Neuronal stem cell (in vitro differentiated cells): ENCODE measurements at regions not wholly inside any gene's neighbourhood (a gene's known extent, or its start where the extent isn't known, plus 50 kb on each side); places are given as distances from the start of the nearest gene placed in this dataset.

ENCODE experiments used
- DNase-seq: peaks from one replicate; pipeline ENCODE4 v3.0.0-alpha.2; 2013; ENCODE audit warnings: low spot score
- H2AFZ ChIP-seq: one replicate; pipeline ENCODE4 v1.6.1; 2013; ENCODE audit warnings: mild to moderate bottlenecking, low read length, inconsistent platforms
- H2AK5ac ChIP-seq: 2 replicates; pipeline ENCODE4 v1.6.1; 2013; ENCODE audit warnings: low read depth, mild to moderate bottlenecking, inconsistent platforms, low read length, moderate library complexity, mixed read lengths
- H2BK120ac ChIP-seq: 2 replicates; pipeline ENCODE4 v1.6.1; 2013; ENCODE audit warnings: low read depth, mild to moderate bottlenecking, inconsistent platforms, low read length, moderate library complexity, mixed read lengths
- H2BK12ac ChIP-seq: one replicate; pipeline ENCODE4 v1.6.1; 2013; ENCODE audit warnings: low read length, inconsistent platforms
- H2BK15ac ChIP-seq: 2 replicates; pipeline ENCODE4 v1.6.1; 2013; ENCODE audit warnings: mild to moderate bottlenecking, low read length, inconsistent platforms, mixed read lengths
- H2BK5ac ChIP-seq: one replicate; pipeline ENCODE4 v1.6.1; 2013; ENCODE audit warnings: inconsistent platforms, mild to moderate bottlenecking, low read length, moderate library complexity
- H3K14ac ChIP-seq: one replicate; pipeline ENCODE4 v1.6.1; 2013; ENCODE audit warnings: low read length, inconsistent platforms
- H3K18ac ChIP-seq: 2 replicates; pipeline ENCODE4 v1.6.1; 2013; ENCODE audit warnings: low read length, inconsistent platforms
- H3K23ac ChIP-seq: 2 replicates; pipeline ENCODE4 v1.6.1; 2013; ENCODE audit warnings: low read depth, mild to moderate bottlenecking, mixed read lengths, low read length, inconsistent platforms; ENCODE audit not compliant: poor library complexity
- H3K27ac ChIP-seq: replicated peaks from 3 replicates; pipeline ENCODE4 v1.5.1; 2013; ENCODE audit warnings: low read length, inconsistent platforms
- H3K27me3 ChIP-seq, 3 experiments: 2 replicates each; pipeline ENCODE4 v1.6.1; 2013; ENCODE audit warnings: low read length in 3 of 3, mild to moderate bottlenecking in 2 of 3, inconsistent platforms in 1 of 3, low read depth in 1 of 3, mixed read lengths in 1 of 3, moderate library complexity in 1 of 3; ENCODE audit not compliant: control insufficient read depth in 3 of 3, insufficient read depth in 3 of 3
- H3K36me3 ChIP-seq, 2 donors: replicated peaks in 1 of 2; 2 replicates each; pipeline ENCODE4 v1.6.1; 2013; ENCODE audit warnings: low read length in 2 of 2; ENCODE audit not compliant: control insufficient read depth in 2 of 2, insufficient read depth in 2 of 2
- H3K4ac ChIP-seq: 2 replicates; pipeline ENCODE4 v1.6.1; 2013; ENCODE audit warnings: inconsistent platforms, mild to moderate bottlenecking, low read length, moderate library complexity
- H3K4me1 ChIP-seq, 2 donors: 1 replicate in 1 of 2; 2 replicates in 1 of 2; pipeline ENCODE4 v1.6.1; 2013; ENCODE audit warnings: low read length in 2 of 2, low read depth in 1 of 2; ENCODE audit not compliant: control insufficient read depth in 2 of 2, insufficient read depth in 1 of 2
- H3K4me2 ChIP-seq: one replicate; pipeline ENCODE4 v1.6.1; 2013; ENCODE audit warnings: mild to moderate bottlenecking, low read length, inconsistent platforms; ENCODE audit not compliant: insufficient read depth, poor library complexity, severe bottlenecking
- H3K4me3 ChIP-seq, 2 donors: 2 replicates each; pipeline ENCODE4 v1.5.1; 2013; ENCODE audit warnings: low read length in 2 of 2, mild to moderate bottlenecking in 2 of 2, inconsistent platforms in 1 of 2, moderate library complexity in 1 of 2
- H3K79me1 ChIP-seq: one replicate; pipeline ENCODE4 v1.6.1; 2013; ENCODE audit warnings: low read depth, mild to moderate bottlenecking, inconsistent platforms, low read length, moderate library complexity
- H3K9ac ChIP-seq: one replicate; pipeline ENCODE4 v1.6.1; 2013; ENCODE audit warnings: mild to moderate bottlenecking, low read depth, low read length, inconsistent platforms; ENCODE audit not compliant: poor library complexity
- H3K9me3 ChIP-seq, 2 donors: replicated peaks in 1 of 2; 2 replicates each; pipeline versions ENCODE3 to v1.6.1; 2013; ENCODE audit warnings: low read length in 2 of 2, mild to moderate bottlenecking in 2 of 2, inconsistent platforms in 1 of 2, low read depth in 1 of 2, mixed read lengths in 1 of 2, moderate library complexity in 1 of 2; ENCODE audit not compliant: control insufficient read depth in 2 of 2, insufficient read depth in 1 of 2
- H4K8ac ChIP-seq: one replicate; pipeline ENCODE4 v1.6.1; 2013; ENCODE audit warnings: low read depth, mild to moderate bottlenecking, inconsistent platforms, low read length, moderate library complexity
- H4K91ac ChIP-seq: one replicate; pipeline ENCODE4 v1.6.1; 2013; ENCODE audit warnings: low read length, low read depth, mild to moderate bottlenecking, inconsistent platforms; ENCODE audit not compliant: poor library complexity
- WGBS, 2 donors: extraction: QIAGEN DNeasy Blood & Tissue Kit; methylation state at CpG; one replicate each; pipeline ENCODE4 v1.1.7; 2013; ENCODE audit warnings: missing lambda C conversion rate in 2 of 2, mixed read lengths in 1 of 2; ENCODE audit not compliant: insufficient read length in 2 of 2, insufficient replicate concordance in 1 of 2; ENCODE audit errors: extremely low coverage in 2 of 2; 5-methylcytosine and 5-hydroxymethylcytosine counted together

DNA sequence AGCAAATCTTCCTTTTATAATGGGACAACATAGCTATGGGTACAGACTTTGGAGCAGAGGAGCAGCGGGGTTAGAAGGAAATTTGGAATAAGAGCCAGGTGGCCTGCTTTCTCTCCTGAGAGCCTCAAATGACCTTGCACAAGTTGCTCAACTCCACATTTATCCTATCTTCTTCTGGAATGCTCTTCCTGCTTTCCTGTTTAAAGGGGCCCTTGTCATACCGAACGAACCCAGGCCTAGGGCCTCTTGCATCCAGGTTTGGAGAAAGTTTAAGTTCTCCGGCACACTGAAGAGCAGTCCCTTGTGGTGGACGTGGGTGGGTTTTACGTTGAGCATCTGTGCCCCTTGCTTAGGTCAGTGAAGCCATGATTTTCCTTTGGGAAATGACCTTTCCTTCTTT is 197.9 kb upstream of the NR3C1 start:
- no peak overlapping the region for H3K9ac ChIP-seq
- H4K8ac ChIP-seq: no peak overlapping the region
- no peak overlapping the region for H3K4me3 ChIP-seq
- H3K23ac ChIP-seq: no peak overlapping the region
- H3K4ac ChIP-seq: no peak overlapping the region
- H3K18ac ChIP-seq: no peak overlapping the region
- no peak overlapping the region for H3K14ac ChIP-seq
- no peak overlapping the region for H2AFZ ChIP-seq
- no peaks in the 10 kb centered on the region for H3K79me1 ChIP-seq
- no CpG with 5 or more reads among the region's 6 CpGs for WGBS, 2 donors
- no peak overlapping the region for H2BK12ac ChIP-seq
- no peaks in the 10 kb centered on the region for H3K27me3 ChIP-seq
- H3K27ac ChIP-seq: no peak overlapping the region
- no peaks in the 10 kb centered on the region for H3K4me1 ChIP-seq
- H3K4me2 ChIP-seq: no peak overlapping the region
- no peak overlapping the region for H2BK15ac ChIP-seq
- no peak overlapping the region for H4K91ac ChIP-seq
- no peak overlapping the region for H2BK120ac ChIP-seq
- no peak for DNase-seq
- H2AK5ac ChIP-seq: no peak overlapping the region
- H3K9me3 ChIP-seq: no peaks in the 10 kb centered on the region
- H3K36me3 ChIP-seq: no peaks in the 10 kb centered on the region
- H2BK5ac ChIP-seq: no peak overlapping the region

DNA sequence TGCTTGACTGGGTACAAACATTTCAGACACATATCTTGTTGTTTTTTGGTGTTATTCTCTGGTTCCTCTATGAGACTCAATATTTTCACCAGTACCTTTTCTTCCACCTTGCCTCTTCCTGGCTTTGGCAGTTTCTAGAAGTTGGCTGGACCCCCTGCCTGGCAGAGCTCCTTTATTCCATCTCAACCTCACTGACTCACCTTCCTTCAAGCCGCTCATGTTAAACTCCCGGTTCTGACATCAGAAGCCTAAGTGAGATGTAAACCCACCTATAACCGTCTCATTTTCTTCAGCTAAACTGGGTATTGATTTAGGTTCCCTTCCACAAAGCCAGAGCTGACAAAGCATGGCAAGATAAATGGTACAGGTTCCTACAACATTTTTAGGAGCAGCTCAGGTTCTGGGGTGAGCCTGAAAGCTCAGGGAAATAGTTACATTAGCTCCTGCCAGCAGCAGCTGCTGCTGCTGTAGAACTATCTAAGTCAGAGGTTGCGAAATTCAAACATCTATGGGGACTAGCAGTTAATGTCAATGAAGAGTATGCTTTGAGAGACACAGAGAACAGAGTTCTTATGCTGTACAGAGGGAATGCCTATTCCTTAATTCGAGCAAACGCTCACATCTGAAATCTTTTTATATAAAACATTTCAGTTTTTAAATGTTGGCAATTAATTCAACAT is 197.1 kb upstream of the NR3C1 start:
- Histone ChIP-seq H3K4me1 (no peaks in the 10 kb centered on the region), H2BK120ac (no peak overlapping the region), H3K4me2 (no peak overlapping the region), H4K8ac (no peak overlapping the region), H3K36me3 (no peaks in the 10 kb centered on the region), H3K79me1 (no peaks in the 10 kb centered on the region), H2BK5ac (no peak overlapping the region), H2AK5ac (no peak overlapping the region), H3K23ac (no peak overlapping the region), H3K18ac (no peak overlapping the region), H2BK15ac (no peak overlapping the region), H2AFZ (no peak overlapping the region), H3K9me3 (no peaks in the 10 kb centered on the region), H3K27me3 (no peaks in the 10 kb centered on the region), H3K4me3 (no peak overlapping the region), H3K27ac (no peak overlapping the region), H4K91ac (no peak overlapping the region), H3K9ac (no peak overlapping the region), H3K14ac (no peak overlapping the region), H3K4ac (no peak overlapping the region), H2BK12ac (no peak overlapping the region)
- no CpG with 5 or more reads among the region's 6 CpGs for WGBS, 2 donors
- no peak for DNase-seq

DNA sequence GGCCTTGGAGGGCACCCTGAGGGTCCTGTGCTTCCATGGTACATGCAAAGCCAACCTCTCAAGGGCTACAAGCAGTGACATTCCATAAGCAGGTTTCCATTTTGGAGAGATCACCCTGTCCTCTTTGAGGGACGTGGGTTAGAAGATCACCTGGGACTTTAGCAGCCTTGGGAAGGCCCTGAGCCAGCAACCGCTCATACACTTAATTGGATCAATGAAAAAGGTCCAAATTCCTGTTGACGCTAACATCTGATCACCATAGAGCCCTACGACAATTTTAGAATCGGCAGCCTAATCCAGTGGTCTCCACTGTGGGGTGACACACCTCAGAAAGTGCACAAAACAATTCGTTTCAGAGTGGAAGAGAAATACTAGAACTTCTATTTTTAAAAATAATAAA is 196.0 kb upstream of the NR3C1 start:
- Histone ChIP-seq H2BK12ac (no peak overlapping the region), H3K4ac (no peak overlapping the region), H4K91ac (no peak overlapping the region), H3K23ac (no peak overlapping the region), H3K4me1 (no peaks in the 10 kb centered on the region), H2AFZ (no peak overlapping the region), H2AK5ac (no peak overlapping the region), H3K4me2 (no peak overlapping the region), H3K27me3 (no peaks in the 10 kb centered on the region), H4K8ac (no peak overlapping the region), H3K4me3 (no peak overlapping the region), H3K9me3 (no peaks in the 10 kb centered on the region), H2BK15ac (no peak overlapping the region), H2BK120ac (no peak overlapping the region), H3K18ac (no peak overlapping the region), H3K14ac (no peak overlapping the region), H3K79me1 (no peaks in the 10 kb centered on the region), H3K36me3 (no peaks in the 10 kb centered on the region), H3K27ac (no peak overlapping the region), H3K9ac (no peak overlapping the region), H2BK5ac (no peak overlapping the region)
- WGBS, 2 donors: no CpG with 5 or more reads among the region's 6 CpGs
- DNase-seq: no peak

DNA sequence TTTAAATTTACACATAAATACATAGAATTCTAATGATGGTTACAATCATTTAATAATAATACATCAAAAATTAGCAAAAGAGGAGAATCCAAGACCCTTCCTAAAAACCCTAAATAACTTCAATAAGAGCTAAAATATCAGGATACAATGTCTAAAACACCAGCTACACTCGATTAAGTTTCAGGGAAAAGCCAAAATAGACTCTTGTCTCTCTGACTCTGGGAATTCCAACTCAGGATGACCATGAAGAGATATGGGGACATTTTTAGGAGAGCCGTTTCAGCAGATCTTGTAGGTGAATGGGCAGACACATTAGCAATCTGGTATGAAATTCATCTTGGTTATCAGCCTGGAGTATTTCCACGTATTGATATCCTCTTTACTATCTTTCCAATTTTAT is 193.3 kb upstream of the NR3C1 start:
- Histone ChIP-seq H3K14ac (no peak overlapping the region), H2AFZ (no peak overlapping the region), H3K9ac (no peak overlapping the region), H2AK5ac (no peak overlapping the region), H4K8ac (no peak overlapping the region), H2BK15ac (no peak overlapping the region), H3K4ac (no peak overlapping the region), H3K27ac (no peak overlapping the region), H2BK12ac (no peak overlapping the region), H3K4me1 (peaks cover 0 to 2% of the 10 kb centered on the region in 2 donors), H3K18ac (no peak overlapping the region), H3K23ac (no peak overlapping the region), H4K91ac (no peak overlapping the region), H3K27me3 (no peaks in the 10 kb centered on the region), H3K36me3 (no peaks in the 10 kb centered on the region), H2BK5ac (no peak overlapping the region), H3K9me3 (no peaks in the 10 kb centered on the region), H3K79me1 (no peaks in the 10 kb centered on the region), H3K4me3 (no peak overlapping the region), H2BK120ac (no peak overlapping the region), H3K4me2 (no peak overlapping the region)
- WGBS, 2 donors: no CpG with 5 or more reads among the region's 3 CpGs
- DNase-seq: no peak
